HG03159 (cell line): ENCODE measurements at regions not wholly inside any gene's neighbourhood (a gene's known extent, or its start where the extent isn't known, plus 50 kb on each side); places are given as distances from the start of the nearest gene placed in this dataset.

Experiments
- ATAC-seq: cut with Tn5 transposase; IDR thresholded peaks from one replicate; pipeline ENCODE4 v1.9.1; 2021; ENCODE audit warnings: mild to moderate bottlenecking, moderate library complexity; ENCODE audit not compliant: unreplicated experiment

DNA sequence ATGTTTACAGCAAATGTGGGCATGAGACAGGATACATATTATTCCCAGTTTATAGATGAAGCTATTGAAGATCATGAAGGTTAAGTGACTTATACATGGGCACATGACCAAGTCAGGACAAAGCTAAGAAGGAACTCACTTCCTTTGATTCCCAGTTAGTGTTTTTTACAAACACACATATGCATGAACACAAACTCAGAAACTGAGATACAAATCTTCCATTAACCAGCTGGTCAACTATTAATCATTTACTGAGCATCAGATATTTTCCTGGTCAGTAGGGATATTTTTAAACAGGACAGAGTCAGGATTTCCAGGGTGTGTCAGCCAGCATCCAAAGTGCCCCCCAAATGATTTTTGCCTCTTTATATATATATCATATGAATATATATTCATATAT is 222.2 kb downstream of the OGFRL1 start:
- no peak for ATAC-seq

DNA sequence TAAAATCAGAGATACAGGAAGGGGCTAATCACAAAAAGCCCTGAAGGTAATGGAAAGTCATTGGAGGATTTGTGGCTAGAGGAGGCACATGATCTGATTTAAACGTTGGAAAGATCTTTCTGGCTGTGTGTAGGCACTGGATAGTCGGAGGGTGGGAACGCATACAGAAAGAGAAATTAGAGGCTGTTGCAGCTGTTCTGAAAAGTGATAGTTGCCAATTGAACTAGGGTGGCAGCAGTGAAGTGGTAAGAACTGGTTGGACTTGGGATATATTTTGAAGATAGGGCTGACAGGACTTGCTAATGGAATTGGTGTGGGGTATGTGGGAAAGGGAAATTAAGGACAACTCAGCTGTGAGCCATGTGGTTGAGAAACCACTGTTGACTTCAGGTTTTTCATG is 223.6 kb downstream of the OGFRL1 start:
- ATAC-seq = no peak

DNA sequence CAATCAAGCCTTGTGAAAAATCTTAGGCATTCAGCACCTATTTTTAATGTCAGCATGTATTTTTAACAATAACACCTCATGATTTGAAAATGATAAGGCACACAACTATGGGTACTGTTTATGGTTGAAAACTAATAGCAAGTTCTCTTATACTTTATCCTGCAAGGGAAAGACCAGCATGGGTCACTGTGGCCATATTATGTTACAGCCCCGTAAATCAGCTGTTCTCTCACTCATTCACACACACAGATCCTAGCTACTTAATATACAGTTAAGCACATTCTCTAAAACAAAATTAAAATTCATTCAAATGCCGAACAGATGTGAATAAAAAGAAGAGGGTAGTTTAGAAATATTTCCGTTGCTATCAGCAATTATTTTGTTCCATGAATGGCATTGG is 224.4 kb downstream of the OGFRL1 start:
- no peak for ATAC-seq

DNA sequence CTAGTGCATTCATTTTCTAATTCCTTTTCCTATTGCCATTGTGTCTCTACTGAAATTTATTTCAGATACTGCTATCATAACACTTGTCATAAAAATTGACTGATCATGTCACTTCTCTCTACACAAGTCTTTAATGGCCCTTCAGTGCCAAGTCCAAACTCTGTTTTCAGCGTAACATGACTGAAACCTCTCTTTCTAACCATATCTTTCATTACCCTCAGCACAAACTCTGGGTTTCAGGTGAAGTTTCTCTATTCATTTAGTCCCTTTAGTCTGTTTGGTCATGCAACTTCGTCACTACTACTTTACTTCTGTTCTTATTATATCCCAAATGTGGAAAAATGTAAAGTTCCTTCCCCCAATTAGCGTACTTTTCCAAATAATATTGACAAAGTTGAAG is 234.9 kb downstream of the OGFRL1 start:
- ATAC-seq = no peak

DNA sequence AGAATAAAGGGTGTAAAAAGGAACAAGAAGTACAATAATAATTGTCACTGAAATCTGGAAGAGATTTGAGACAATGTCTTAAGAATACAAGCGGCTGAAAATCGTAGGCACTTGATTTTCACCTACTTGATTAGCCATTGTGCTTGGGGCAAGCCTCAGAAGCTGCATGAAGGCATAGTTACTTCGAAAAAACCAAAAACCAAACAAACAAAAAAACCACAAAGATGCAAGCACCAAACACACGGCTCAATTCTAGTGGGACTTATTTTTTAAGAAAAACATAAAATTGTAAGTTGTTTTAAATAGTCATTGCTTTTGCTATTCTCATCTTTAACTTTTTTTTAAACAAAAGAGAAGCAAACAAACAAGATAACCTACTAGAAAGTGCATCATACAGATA is 235.6 kb downstream of the OGFRL1 start:
- ATAC-seq = no peak

DNA sequence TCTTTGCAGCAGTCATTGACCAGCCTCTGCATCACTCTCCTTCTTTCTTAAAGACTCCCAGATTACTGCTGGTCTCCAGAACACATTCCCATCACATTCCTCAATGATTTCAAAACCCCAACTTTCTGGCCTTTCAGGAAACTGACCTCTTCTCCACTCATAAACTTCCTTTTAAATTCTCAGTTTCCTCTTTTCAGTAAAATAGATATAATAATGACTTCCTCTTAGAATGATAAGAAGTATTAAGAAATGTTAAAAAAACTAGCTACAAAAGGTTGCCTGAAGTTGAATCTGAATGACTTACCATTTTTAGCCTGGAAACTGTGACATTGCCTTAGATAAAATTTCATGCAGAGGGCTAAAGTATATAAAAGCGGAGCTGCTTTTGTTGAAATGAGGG is 239.3 kb downstream of the OGFRL1 start:
- ATAC-seq = no peak

DNA sequence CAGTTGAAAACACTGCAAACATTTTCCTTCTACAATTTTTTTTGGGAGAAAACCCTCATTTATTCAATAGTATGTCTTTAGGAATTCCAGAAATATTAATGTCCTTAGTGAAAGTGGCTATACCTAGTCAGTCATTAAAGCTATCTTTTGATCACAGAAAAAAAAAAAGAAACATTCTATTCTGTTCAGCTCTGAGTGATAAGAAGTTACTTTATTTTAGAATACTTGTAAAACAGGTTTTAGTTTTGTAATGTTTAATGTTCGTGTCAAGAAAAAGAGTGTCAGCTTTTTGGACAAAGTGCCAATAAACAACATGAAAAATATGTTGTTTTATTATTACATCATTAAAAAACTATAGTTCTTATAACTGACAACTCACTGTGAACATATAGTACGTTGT is 240.4 kb downstream of the OGFRL1 start:
- ATAC-seq = no peak

DNA sequence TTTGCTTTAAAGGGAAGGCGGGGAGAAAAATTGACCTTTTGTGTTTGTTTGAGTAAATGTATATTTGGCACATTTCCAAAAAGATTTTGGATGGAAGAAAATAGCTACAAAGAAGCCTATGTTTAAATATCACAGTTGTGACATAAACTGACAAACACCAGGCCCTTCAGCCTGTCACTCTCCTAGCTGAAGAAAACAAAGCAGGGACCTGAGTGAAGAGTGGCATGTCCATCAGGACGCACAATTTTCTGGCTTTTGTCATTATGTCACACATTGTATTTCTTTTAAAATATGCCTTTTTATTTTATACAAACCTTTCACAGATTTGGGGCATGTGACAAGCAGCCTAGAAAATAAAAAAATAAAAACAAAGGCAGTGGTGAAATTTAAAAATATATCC is 241.2 kb downstream of the OGFRL1 start:
- no peak for ATAC-seq

DNA sequence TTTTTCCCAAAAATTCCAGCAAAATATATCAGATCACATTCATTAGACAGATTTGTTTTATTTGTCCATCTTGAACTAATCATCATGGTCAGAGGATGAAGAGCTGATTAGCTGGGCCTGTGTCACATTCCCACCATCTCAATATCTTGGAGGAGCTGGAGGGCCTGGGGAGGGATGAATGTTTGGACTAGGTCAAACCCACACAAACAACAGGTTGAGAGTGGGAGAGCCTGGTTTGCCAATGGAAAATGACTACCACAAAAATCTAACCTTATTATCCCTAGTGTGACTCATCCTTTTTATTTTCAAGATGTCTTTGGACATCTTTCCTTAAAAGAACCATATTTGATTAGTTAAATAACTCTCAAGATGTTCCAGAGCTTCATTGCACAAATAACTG is 242.4 kb downstream of the OGFRL1 start:
- ATAC-seq = no peak

DNA sequence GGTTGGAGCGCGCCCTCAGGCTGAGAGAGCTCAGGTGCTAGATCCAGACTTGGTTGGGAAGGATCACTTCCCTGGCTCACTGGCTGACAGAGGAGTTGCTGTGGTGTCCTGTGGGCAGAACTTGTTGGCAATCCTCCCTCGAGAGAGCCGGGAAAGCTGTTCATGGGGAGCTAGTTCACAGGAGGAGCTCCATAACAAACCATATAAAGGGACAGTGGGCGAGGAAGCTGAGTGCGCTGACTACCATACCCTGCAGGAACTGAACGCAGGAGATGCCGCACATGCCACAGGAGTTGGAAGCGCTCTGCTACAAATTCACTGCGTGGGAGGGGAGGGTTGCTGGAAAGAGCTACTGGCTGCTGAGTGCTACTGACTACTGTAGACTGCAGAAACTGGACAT is 243.2 kb downstream of the OGFRL1 start:
- ATAC-seq = no peak

DNA sequence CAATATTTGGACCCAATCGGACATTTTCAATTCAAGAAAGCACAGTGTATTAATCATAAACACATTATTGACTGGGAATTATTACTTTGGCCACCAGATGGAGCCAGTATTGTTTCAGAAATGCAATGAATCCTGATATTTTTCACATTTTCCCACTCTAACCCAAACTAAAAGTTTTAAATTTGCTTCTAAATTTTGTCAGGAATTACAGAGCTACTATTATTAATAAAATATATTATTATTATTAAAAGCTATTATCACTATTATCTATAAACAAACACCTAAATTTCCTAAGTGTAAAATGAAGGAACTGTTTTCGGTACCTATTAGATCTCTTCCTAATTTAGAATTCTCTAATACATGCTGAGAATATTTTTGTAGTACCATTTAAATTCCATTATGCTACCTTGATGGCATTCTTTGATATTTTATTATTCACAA is 245.3 kb downstream of the OGFRL1 start:
- no peak for ATAC-seq

DNA sequence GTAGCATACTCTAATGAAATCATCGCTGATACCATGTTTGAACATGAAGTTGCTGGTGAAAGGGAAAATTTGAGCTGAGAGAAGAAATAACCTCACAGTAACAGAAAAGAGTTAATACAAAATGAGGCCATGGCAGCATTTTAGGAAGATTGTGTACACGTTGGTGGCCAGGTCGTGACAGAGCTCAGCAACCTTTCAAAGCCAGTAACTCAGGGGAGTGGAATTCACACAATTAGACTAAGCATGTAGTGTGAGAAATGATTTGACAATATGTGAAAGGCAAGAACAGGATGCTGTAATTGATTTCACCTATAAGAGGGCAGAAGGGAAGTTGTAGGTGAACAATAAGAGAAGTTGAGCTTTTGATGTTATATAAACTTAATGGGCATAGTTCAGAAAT is 246.3 kb downstream of the OGFRL1 start:
- ATAC-seq = no peak

DNA sequence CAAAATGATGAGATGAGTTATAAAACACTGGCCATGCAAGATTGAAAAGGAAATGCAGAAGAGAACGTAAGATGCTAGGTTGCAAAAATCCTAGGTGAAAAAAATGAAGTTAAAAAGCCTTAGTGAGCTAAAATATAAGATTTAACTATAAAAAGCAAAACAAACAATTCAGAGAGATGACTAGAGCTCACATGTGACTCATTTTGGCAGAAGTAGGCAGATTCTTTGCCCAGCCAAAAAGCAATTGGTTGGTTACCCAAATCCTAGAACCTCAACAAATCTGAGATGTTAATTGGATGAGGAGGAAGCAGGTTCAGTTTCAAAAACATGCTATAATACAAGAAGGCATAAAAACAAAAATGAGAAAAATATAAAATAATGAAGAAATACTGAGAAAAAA is 249.1 kb downstream of the OGFRL1 start:
- ATAC-seq = no peak

DNA sequence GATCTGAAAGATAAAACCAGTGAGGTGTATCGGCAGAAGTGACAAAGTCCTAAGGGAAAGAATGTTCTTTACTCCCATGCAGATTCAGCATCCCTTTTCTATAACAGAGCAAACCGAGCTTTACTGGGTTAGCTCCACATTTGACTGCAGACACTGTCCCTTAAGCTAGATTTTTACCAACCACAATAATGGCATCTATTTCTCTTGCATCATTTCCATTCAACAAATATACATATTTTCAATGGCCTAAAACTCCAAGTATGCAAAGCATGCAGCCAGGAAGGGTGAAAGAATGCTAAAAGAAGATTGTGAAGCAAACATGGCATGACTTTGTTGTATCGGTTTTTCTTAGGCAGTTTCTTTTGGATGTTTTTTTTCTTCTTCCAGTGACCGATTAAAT is 255.4 kb downstream of the OGFRL1 start:
- ATAC-seq = no peak

DNA sequence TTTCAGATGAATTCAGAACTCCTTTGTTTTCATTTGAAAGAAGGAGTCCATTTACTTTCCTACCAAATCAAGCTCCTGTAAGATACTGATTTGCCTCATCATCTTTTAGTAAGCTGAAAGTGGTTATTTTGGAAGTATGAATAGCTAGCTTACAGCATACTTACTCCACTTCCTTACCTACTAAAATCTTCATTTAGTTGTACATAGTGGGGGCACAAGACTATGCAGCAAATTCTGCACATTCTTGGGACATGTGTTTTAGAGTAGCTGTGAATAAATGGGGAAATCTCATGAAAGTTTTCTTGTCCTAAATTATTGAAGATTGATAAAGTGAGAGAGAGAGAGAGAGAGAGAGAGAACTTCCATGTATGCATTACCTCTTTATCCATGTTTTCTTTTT is 256.3 kb downstream of the OGFRL1 start:
- no peak for ATAC-seq

DNA sequence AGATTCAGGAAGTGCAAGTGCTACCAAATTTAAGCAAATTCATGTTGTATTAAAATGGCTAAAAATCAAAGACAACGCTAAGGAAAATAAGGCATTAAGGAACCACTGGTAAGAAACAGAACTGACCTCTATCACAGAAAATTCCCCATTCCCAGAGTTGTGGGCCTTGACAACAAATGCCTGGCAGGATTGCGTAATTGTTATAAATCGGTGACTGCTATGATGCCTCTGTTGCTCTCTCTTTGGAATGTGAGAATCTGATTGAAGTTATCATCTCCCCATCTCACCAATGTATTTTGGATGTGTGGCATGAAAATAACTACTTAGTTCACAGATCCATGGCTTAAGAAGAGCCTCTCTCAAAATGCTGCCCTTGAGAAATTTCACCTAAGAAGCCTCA is 257.3 kb downstream of the OGFRL1 start:
- ATAC-seq = no peak

DNA sequence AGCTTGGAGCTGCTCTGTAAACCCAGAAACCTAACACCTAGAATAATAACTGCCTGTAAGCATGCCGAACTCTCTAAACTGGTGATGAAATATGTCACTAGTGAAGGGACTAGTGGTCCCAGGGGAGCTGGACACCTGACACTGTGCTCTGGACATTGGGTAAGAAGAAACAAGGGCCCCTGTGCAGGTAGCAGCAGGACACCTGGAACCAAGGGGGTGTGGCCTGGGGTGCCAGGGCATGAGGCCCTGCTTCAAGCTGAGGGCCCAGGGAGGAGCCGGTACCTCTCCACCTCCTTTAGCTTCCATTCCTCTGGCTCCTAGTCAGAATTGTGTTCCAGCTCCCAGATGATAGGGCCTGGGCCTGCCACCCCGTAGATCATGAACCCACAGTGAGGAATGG is 263.2 kb downstream of the OGFRL1 start:
- ATAC-seq = no peak

DNA sequence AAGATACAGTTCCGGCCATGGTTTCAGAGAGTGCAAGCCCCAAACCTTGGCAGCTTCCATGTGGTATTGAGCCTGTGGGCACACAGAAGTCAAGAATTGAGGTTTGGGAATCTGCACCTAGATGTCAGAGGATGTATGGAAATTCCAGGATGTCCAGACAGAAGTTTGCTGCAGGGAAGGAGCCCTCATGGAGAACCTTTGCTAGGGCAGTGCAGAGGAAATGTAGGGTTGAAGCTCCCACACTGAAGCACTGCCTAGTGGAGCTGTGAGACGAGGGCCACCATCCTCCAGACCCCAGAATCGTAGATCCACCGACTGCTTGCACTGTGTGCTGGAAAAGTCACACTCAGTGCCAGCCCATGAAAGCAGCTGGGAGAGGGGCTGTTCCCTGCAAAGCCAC is 267.5 kb downstream of the OGFRL1 start:
- no peak for ATAC-seq

DNA sequence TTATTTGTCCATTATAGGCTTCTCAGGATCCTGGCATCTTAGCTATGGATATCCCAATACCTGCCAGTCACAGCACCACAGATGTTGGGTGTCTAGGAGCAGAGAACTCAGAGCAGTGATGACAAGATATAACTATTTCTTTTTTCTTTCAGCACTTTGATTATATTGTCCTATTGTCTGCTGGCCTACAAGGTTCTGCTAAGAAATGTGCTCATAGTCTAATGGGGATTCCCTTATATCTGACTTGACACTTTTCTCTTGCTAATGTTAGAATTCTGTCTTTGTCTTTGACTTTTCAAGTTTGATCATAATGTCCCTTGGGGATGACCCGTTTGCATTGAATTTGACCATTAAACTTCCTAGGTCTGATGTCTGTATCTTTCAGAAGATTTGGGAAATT is 270.4 kb downstream of the OGFRL1 start:
- ATAC-seq = no peak

DNA sequence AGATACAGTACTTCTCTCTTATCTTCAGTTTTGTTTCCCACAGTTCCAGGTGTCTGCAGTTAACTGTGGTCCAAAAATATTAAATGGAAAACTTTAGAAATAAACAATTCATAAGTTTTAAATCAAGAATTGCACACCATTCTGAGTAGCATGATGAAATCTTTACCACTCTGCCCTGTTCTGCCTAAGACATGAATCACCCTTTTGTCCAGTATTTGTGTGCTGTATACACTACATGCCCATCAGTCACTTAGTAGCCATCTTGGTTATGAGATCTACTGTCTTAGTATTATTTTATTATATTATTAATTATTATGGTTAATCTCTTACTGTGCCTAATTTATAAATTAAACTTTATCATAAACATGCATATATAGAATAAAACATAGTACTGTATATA is 279.0 kb downstream of the OGFRL1 start:
- no peak for ATAC-seq

DNA sequence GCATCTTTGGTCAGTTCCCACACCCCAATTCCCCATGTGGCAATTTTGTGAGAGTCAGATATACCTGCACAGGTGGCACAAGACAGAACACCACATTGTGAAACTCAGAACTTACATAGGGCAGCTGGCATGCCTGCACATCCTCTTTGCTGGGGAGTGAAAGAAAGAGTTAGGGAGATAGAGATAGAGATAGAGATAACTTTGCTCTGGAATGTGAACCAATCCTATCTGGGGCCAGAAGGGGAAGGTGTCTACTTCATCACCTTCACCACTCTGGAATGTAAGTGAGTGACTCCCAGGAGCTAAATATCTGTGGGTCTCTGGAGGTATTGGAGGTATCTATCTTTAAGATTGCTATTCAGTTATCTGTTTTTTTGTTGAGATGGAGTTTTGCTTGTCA is 289.2 kb downstream of the OGFRL1 start:
- no peak for ATAC-seq

DNA sequence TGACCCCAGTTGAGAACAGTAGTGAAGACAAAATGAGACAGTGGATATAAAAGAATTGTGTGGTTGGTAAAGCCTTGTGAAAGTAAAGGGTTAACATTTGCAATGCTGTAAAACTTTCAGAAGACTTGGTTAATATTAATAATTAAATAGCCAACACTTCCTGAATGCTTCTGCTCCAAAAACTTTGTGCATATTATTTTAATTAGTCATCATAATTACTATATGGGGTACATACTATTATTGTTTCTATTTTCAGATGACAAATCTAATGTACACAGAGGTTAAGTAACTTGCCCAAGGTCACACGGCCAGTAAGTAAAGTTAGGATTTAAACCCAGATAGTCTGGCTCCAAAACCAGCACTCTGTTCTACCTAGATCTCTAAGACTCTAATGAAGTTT is 291.3 kb downstream of the OGFRL1 start:
- no peak for ATAC-seq

DNA sequence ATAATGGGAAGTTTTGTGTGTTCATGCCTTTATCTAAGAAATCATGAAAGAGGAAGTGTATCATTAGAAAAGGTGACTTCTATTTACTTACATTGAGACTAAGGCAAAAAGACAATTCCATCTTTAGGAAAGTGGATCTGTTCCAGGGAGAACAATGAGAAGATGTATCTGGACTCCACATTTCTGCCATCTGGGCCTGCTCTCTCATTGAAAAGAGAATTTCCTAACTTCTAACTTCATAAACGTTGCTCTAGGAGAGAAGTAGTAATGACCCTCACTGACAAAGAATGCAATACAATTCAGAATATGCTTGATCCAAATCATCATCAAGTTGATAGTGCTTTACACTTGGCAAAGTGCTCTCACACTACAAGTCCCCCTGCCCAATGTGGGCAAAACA is 294.2 kb downstream of the OGFRL1 start:
- ATAC-seq = no peak
